Lower leg skin (tissue), 3 donors: ENCODE measurements at regions not wholly inside any gene's neighbourhood (a gene's known extent, or its start where the extent isn't known, plus 50 kb on each side); places are given as distances from the start of the nearest gene placed in this dataset.

Source experiments
- CTCF ChIP-seq, 3 donors: fragments of 450-650 bp; IDR thresholded peaks; one replicate each; pipeline ENCODE4 v1.5.1; 2016; ENCODE audit warnings: antibody characterized with exemption in 3 of 3, mild to moderate bottlenecking in 3 of 3, moderate library complexity in 2 of 3
- POLR2A ChIP-seq, 2 donors: fragments of 450-650 bp; IDR thresholded peaks; one replicate each; pipeline ENCODE4 v1.6.1; 2016 to 2017; ENCODE audit warnings: antibody characterized with exemption in 2 of 2, mild to moderate bottlenecking in 1 of 2, moderate library complexity in 1 of 2

- TF ChIP-seq CTCF (IDR thresholded peaks at IDR 0.05), result no peak
- TF ChIP-seq POLR2A (IDR thresholded peaks at IDR 0.05), result no peak
Observed at GRCh38 chr10:108034829-108035228, 870.3 kb upstream of the SORCS1 start.
